ENCODE measurements at regions not wholly inside any gene's neighbourhood (a gene's known extent, or its start where the extent isn't known, plus 50 kb on each side); places are given as distances from the start of the nearest gene placed in this dataset.

DNA sequence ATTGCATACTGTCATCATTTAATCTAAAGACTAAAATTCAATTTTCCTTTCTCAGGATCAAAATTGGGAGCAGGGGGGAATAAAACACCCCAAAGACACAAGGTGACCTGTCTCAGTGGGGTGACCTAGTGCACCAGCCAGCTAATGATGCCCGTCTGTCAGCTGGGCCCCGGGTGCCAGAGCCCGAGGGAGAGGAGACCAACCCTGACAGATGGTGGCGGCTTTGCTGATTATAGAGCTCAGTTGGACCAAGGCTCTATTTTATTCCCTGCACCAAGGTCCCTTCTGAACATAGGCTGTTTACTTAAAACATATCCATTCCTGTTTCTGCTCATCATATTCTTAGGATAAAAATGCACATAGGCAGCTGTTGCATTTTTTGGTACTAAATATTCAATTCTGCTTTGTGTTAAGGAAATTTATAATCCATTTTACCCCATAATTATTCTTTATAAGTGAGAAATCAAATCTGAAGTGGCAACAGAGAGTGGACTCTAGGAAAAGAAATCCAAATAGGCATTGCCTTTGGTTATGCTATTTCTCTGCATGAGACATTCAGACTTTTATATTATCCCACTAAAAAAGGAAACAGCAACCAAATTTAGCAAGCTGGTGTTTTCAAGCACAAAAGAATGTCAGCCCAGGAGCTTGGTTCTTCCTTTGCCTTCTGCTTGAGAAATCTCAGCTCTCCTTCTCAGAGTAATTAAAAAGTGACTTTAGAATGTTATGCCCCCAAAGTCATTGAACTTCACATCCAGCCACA lies 96.8 kb upstream of the IFNG-AS1 start:
- TF ChIP-seq CHD2 (IDR thresholded peaks at IDR 0.05; ENCODE audit: low read length, partially characterized antibody) (no peak), CTCF (IDR thresholded peaks at IDR 0.05) (no peak), MXI1 (IDR thresholded peaks at IDR 0.05; ENCODE audit: low read depth, low read length) (no peak), JUND (IDR thresholded peaks at IDR 0.05) (no peak), GATA2 (CRISPR knock-in tag; IDR thresholded peaks at IDR 0.05) (no peak), EP300 (IDR thresholded peaks at IDR 0.05; ENCODE audit: borderline replicate concordance in 1 of 2, low read depth in 1 of 2, low read length in 1 of 2) (no peak)

All from SK-N-SH (cell line).